CD4-positive, alpha-beta T cell treated with Interleukin-1 beta for 1 hour (primary cell): ENCODE measurements at regions not wholly inside any gene's neighbourhood (a gene's known extent, or its start where the extent isn't known, plus 50 kb on each side); places are given as distances from the start of the nearest gene placed in this dataset.

Experiments used
- DNase-seq, 2 donors: peaks; one replicate each; pipeline ENCODE4 v3.0.0-alpha.2; 2020 to 2022

GRCh38 chr19:30313353-30313750 lies 58.8 kb upstream of the ZNF536 start:
- DNase-seq, result no peak

- no peak for DNase-seq
Observed at GRCh38 chr19:30314056-30314804, 58.0 kb upstream of the ZNF536 start.

GRCh38 chr19:30314805-30315155 lies 57.4 kb upstream of the ZNF536 start:
- DNase-seq, result no peak

GRCh38 chr19:30315159-30315558 lies 57.0 kb upstream of the ZNF536 start:
- DNase-seq, result no peak

GRCh38 chr19:30316000-30316491 lies 56.1 kb upstream of the ZNF536 start:
- DNase-seq, result no peak

- no peak for DNase-seq
Observed at GRCh38 chr19:30316560-30317106, 55.6 kb upstream of the ZNF536 start.

- DNase-seq, result no peak
Observed at GRCh38 chr19:30317403-30317802, 54.8 kb upstream of the ZNF536 start.

- DNase-seq, result no peak
Observed at GRCh38 chr19:30318261-30318660, 53.9 kb upstream of the ZNF536 start.

- no peak for DNase-seq
Observed at GRCh38 chr19:30318936-30319335, 53.2 kb upstream of the ZNF536 start.

GRCh38 chr19:30319411-30319810 lies 52.8 kb upstream of the ZNF536 start:
- DNase-seq, result no peak

- DNase-seq, result no peak
Observed at GRCh38 chr19:30319876-30320275, 52.3 kb upstream of the ZNF536 start.

- DNase-seq, result no peak
Observed at GRCh38 chr19:30320466-30320865, 51.7 kb upstream of the ZNF536 start.

- DNase-seq, result no peak
Observed at GRCh38 chr19:30320916-30321315, 51.3 kb upstream of the ZNF536 start.
